ENCODE measurements at regions not wholly inside any gene's neighbourhood (a gene's known extent, or its start where the extent isn't known, plus 50 kb on each side); places are given as distances from the start of the nearest gene placed in this dataset.

- no peak for FAIRE-seq
- Histone ChIP-seq H3K9ac (ENCODE audit: low read length) (no peak overlapping the region), H3K9me3 (ENCODE audit: insufficient read depth, low read depth, low read length) (no peaks in the 10 kb centered on the region), H3K4me1 (ENCODE audit: insufficient read depth, low read length) (no peaks in the 10 kb centered on the region), H3K36me3 (ENCODE audit: insufficient read depth, low read length) (no peaks in the 10 kb centered on the region), H3K4me3 (ENCODE audit: insufficient read depth, low read depth, low read length) (no peak overlapping the region), H3K27ac (ENCODE audit: low read depth, low read length) (no peak overlapping the region), H3K27me3 (ENCODE audit: insufficient read depth, low read length) (no peaks in the 10 kb centered on the region), H2AFZ (ENCODE audit: low read depth, low read length) (no peak overlapping the region), H3K4me2 (ENCODE audit: low read length) (no peak overlapping the region), H3K79me2 (ENCODE audit: insufficient read depth, low read length) (no peaks in the 10 kb centered on the region), H4K20me1 (ENCODE audit: insufficient read depth, low read length) (no peaks in the 10 kb centered on the region)
- Mint-ChIP-seq H3K4me3 (ENCODE audit: unreplicated experiment) (no peak overlapping the region), H3K27ac (ENCODE audit: unreplicated experiment) (no peak overlapping the region), H3K36me3 (ENCODE audit: low read depth, unreplicated experiment) (no peaks in the 10 kb centered on the region), H3K4me1 (ENCODE audit: low read depth, unreplicated experiment) (no peaks in the 10 kb centered on the region), H3K27me3 (ENCODE audit: low read depth, unreplicated experiment) (peaks cover 4% of the 10 kb centered on the region), H3K9me3 (ENCODE audit: unreplicated experiment) (no peaks in the 10 kb centered on the region)
- DNase-seq (ENCODE audit: low read depth) = no peak
- TF ChIP-seq EZH2 (IDR thresholded peaks at IDR 0.05; ENCODE audit: insufficient read depth, low read length) (no peak), CTCF (IDR thresholded peaks at IDR 0.05; ENCODE audit: insufficient read depth, low read depth, low read length) (no peak)
Observed at GRCh38 chr13:22800526-22801401, 380.0 kb upstream of the SGCG start.

- H3K27me3 ChIP-seq (ENCODE audit: insufficient read depth, low read length) = no peaks in the 10 kb centered on the region
- no peak for TF ChIP-seq EZH2 (IDR thresholded peaks at IDR 0.05; ENCODE audit: insufficient read depth, low read length)
- peak; percentile 9 for TF ChIP-seq CTCF (IDR thresholded peaks at IDR 0.05; ENCODE audit: insufficient read depth, low read depth, low read length)
- no peaks in the 10 kb centered on the region for H3K36me3 Mint-ChIP-seq (ENCODE audit: low read depth, unreplicated experiment)
- no peak overlapping the region for H3K9ac ChIP-seq (ENCODE audit: low read length)
- H3K4me1 ChIP-seq (ENCODE audit: insufficient read depth, low read length) = no peaks in the 10 kb centered on the region
- no peaks in the 10 kb centered on the region for H4K20me1 ChIP-seq (ENCODE audit: insufficient read depth, low read length)
- no peaks in the 10 kb centered on the region for H3K9me3 ChIP-seq (ENCODE audit: insufficient read depth, low read depth, low read length)
- DNase-seq (ENCODE audit: low read depth) (no peak), FAIRE-seq (no peak)
- peaks cover 4% of the 10 kb centered on the region for H3K27me3 Mint-ChIP-seq (ENCODE audit: low read depth, unreplicated experiment)
- H3K4me2 ChIP-seq (ENCODE audit: low read length) = no peak overlapping the region
- H3K9me3 Mint-ChIP-seq (ENCODE audit: unreplicated experiment) = no peaks in the 10 kb centered on the region
- H3K4me3 ChIP-seq (ENCODE audit: insufficient read depth, low read depth, low read length) = no peak overlapping the region
- H3K27ac ChIP-seq (ENCODE audit: low read depth, low read length) = no peak overlapping the region
- no peak overlapping the region for H3K27ac Mint-ChIP-seq (ENCODE audit: unreplicated experiment)
- H3K36me3 ChIP-seq (ENCODE audit: insufficient read depth, low read length) = no peaks in the 10 kb centered on the region
- no peaks in the 10 kb centered on the region for H3K4me1 Mint-ChIP-seq (ENCODE audit: low read depth, unreplicated experiment)
- no peaks in the 10 kb centered on the region for H3K79me2 ChIP-seq (ENCODE audit: insufficient read depth, low read length)
- no peak overlapping the region for H2AFZ ChIP-seq (ENCODE audit: low read depth, low read length)
- H3K4me3 Mint-ChIP-seq (ENCODE audit: unreplicated experiment) = no peak overlapping the region
Observed at GRCh38 chr13:22801402-22802003, 379.3 kb upstream of the SGCG start.

GRCh38 chr13:22812793-22813192 is 368.0 kb upstream of the SGCG start:
- Histone ChIP-seq H3K4me3 (ENCODE audit: insufficient read depth, low read depth, low read length) (no peak overlapping the region), H3K9ac (ENCODE audit: low read length) (no peak overlapping the region), H3K4me2 (ENCODE audit: low read length) (no peak overlapping the region), H3K27me3 (ENCODE audit: insufficient read depth, low read length) (no peaks in the 10 kb centered on the region), H4K20me1 (ENCODE audit: insufficient read depth, low read length) (no peaks in the 10 kb centered on the region), H3K79me2 (ENCODE audit: insufficient read depth, low read length) (no peaks in the 10 kb centered on the region), H3K9me3 (ENCODE audit: insufficient read depth, low read depth, low read length) (no peaks in the 10 kb centered on the region), H3K27ac (ENCODE audit: low read depth, low read length) (no peak overlapping the region), H3K36me3 (ENCODE audit: insufficient read depth, low read length) (no peaks in the 10 kb centered on the region), H2AFZ (ENCODE audit: low read depth, low read length) (no peak overlapping the region), H3K4me1 (ENCODE audit: insufficient read depth, low read length) (no peaks in the 10 kb centered on the region)
- Mint-ChIP-seq H3K4me1 (ENCODE audit: low read depth, unreplicated experiment) (peaks cover 5% of the 10 kb centered on the region), H3K36me3 (ENCODE audit: low read depth, unreplicated experiment) (no peaks in the 10 kb centered on the region), H3K27me3 (ENCODE audit: low read depth, unreplicated experiment) (no peaks in the 10 kb centered on the region), H3K9me3 (ENCODE audit: unreplicated experiment) (no peaks in the 10 kb centered on the region), H3K4me3 (ENCODE audit: unreplicated experiment) (no peak overlapping the region), H3K27ac (ENCODE audit: unreplicated experiment) (no peak overlapping the region)
- DNase-seq (ENCODE audit: low read depth) (no peak), FAIRE-seq (no peak)
- TF ChIP-seq CTCF (IDR thresholded peaks at IDR 0.05; ENCODE audit: insufficient read depth, low read depth, low read length) = no peak
- no peak for TF ChIP-seq EZH2 (IDR thresholded peaks at IDR 0.05; ENCODE audit: insufficient read depth, low read length)
